GM21390 (cell line): ENCODE measurements at regions not wholly inside any gene's neighbourhood (a gene's known extent, or its start where the extent isn't known, plus 50 kb on each side); places are given as distances from the start of the nearest gene placed in this dataset.

ENCODE experiments used
- ATAC-seq: cut with Tn5 transposase; IDR thresholded peaks from one replicate; pipeline ENCODE4 v1.9.1; 2021; ENCODE audit not compliant: unreplicated experiment

DNA sequence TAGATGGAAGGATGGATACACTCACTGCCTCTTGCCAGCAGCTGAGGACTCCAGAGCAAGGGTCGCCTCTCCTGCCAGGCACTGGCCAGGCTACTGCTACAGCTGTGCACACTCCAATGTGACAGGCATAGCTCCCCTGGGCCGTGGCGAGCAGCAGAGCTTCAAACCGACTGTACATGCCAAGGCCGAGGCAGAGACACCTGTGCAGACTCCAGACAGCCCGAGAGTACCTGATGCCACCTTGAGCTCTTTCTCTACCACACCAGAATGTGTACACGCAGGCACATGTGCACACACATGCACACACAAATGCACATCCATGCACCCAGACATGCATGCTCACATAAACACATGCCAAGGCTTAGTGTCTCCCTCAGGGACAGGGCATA lies 508.3 kb upstream of the MYT1L start:
- no peak for ATAC-seq

GRCh38 chr2:2838548-2838845 lies 507.4 kb upstream of the MYT1L start:
- no peak for ATAC-seq

- ATAC-seq, result no peak
Measured at GRCh38 chr2:2837746-2838547, 506.9 kb upstream of the MYT1L start.

GRCh38 chr2:2836343-2837070 lies 505.4 kb upstream of the MYT1L start:
- no peak for ATAC-seq

GRCh38 chr2:2834516-2835254 lies 503.6 kb upstream of the MYT1L start:
- ATAC-seq, result no peak

DNA sequence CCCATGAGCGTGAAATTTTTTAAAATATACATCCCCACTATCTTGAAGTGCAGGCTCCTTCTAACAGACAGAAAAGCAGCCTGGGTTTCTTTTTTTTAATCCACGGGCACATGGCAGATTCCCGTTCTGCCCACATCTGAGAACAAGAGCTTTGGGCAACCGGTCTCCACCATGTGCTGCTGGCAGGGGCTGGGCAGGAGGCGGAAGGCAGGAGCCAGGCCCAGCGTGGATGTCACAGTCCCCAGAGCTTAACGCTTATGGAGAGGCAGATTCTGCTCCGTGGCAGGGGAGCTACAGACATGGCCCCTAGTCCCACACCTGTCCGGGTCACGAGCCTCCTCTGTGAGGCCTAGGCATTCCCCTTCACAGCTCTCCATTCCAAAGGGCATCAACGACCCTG lies 503.0 kb upstream of the MYT1L start:
- ATAC-seq, result no peak

DNA sequence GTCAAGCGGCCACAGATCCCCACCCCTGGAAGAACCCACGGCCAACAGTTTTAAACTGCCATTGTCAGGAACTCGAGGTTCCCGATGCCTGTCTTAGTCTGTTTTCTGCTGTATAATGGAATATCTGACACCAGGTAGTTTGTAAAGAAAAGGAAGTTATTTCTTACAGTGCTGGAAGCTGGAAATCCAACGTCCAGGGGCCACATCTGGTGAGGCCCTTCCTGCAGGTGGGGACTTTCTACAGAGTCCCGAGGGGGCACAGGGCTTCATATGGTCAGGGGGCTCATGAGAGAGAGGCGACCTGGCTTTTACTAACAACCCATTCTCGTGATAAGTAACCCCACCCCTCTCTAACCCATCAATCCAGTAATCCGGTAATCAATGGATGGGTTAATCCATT lies 501.6 kb upstream of the MYT1L start:
- ATAC-seq, result no peak

DNA sequence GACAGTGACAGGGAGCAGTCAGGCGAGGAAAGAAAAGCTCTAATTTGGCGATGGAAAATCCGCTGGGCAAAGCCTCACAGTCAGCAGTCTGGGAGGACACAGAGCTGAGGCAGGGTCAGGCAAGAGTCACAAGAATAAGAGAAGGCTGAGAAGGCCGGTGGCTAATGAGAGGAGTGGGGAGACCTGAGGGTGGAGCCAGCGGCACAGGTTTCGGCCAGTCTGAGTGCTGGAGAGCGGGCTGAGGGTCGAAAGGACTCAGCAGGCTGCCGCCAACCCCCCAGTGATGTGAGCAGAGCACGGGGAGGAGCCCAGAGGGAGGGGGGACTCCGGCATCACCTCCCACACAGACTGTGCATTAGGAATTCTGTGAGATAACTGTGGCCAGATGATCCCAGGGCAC lies 500.6 kb upstream of the MYT1L start:
- no peak for ATAC-seq

DNA sequence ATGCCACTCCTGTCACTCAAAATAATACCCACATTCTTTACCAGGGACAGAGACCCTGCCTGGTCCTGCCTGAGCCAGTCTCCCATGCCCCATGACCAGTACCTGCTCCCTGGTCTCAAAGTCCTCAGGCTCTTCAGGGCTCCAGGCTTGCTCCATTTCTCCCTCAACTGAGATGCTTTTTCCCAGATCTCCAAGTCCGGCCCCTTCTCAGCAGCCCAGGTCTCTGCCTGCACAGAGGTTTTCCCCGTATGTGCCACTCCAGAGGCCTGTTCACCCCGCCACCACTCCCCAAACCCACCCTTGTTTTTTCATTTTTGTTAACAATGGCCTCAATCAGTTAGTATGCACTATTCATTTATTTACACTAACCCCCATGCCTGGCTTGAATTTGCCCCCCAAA lies 499.5 kb upstream of the MYT1L start:
- no peak for ATAC-seq

DNA sequence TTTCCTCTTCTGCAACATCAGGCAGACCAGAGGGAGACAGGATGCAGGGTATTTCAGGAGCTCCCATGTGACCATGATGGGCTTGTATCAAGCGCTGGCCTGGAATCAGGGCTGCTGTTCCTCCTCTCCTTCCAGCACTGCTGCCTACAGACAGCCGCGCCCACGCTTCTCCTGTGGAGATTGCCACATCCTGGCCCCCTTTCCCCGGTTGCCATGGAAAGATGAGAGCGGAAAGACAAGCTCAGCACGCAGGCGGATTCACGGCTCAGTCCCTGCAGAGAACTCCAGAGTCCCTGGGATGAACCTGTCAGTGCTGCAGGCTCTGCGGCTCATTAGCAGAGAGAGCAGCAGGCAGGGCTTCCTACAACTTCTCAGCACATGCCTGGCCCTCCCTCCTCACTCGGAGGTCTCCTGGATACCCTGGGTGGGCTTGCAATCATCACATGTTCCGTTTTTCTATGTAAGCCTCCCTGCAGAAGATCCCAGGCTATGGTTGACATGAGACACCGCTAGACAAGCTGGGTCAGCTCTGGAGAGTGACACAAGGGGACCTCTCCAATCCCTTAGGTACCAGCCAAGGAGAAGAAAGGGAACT lies 497.8 kb upstream of the MYT1L start:
- ATAC-seq, result no peak

GRCh38 chr2:2827761-2828221 lies 496.7 kb upstream of the MYT1L start:
- ATAC-seq, result no peak

- ATAC-seq, result no peak
Measured at GRCh38 chr2:2827046-2827636, 496.1 kb upstream of the MYT1L start.

DNA sequence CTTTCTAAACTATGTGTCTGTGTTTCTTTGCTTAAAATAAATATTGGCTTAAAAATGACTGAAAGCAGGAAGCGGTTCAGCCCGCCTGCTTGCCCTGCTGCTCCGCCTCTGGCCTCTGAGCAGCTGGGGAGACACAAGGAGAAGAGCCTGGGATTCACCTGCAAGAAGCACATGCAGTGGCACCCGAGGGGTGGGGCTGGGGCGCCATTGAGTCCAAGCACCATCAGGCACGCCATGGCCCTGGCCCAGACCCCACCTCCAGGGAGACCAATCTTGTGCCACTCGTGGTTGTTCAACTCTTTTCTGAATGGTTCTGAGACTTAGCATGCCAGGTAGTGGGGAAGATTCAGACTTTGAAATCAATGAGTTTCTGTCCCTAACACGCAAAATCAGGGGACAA lies 495.5 kb upstream of the MYT1L start:
- ATAC-seq, result no peak

DNA sequence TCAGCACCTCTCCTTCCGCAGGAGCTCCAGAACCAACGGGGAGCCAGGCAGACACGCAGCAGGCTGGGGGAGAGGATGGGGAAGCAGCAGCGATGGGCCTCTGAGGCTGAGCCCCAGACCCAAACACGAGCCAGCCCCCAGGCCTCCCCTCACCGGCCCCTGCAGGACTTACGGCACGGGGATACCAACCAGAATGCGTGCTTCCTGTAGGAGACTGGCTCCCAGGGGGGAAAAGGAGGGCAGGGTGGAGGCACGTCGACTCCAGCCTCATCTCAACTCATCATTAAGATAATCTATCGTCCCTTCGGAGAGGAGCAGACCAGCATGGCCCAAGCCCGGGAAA lies 495.1 kb upstream of the MYT1L start:
- no peak for ATAC-seq

GRCh38 chr2:2825516-2826208 lies 494.6 kb upstream of the MYT1L start:
- ATAC-seq, result no peak

GRCh38 chr2:2825062-2825461 lies 494.0 kb upstream of the MYT1L start:
- no peak for ATAC-seq

DNA sequence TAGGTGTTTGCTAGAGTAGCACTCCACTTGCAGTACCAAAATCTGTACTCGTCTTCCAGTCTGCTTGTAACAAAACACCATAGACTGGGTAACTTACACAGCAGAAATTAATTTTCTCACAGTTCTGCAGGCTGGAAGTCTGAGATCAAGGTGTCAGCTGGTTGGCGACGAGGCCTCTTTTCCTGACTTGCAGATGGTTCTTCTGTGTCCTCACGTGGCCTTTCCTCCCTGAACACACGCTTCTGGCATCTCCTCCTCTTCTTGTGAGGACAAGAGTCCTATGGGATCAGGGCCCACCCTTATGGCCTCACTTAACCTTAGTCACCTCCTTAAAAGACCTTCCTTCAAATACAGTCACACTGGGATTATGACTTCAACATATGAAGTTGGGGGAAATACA lies 493.5 kb upstream of the MYT1L start:
- no peak for ATAC-seq

GRCh38 chr2:2823061-2823753 lies 492.1 kb upstream of the MYT1L start:
- ATAC-seq, result no peak

DNA sequence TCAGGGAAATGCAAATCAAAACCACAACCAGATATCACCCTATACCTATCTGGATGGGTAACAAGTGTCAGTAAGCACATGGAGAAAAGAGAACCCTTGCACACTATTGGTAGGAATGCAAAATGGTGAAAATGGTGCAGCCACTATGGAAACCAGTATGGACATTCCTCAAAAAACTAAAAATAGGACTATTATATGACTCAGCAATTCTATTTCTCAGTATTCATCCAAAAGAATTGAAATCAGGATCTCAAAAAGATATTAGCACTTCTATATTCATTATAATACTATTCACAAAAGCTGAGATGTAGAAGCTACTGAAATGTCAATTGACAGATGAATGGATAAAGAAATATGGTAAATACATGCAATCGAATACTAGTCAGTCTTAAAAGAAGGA lies 491.1 kb upstream of the MYT1L start:
- ATAC-seq, result no peak

DNA sequence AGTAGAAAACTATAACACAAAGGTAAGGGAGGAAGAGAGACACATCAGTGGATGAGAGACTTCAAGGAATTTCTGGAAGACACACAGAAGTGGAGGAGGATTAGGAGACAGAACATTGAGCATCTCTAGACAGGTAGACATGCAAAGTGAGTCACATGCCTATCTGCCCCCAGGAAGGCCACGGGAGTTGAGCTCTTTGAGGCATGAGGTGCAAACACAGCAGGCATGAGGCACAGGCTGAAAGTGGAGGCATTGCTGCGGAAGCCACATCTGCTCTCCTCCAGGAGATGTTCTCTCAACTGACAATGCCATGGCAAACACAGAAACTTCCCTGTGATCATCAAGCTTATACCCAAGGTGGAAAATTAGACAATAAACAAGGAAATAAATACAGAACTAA lies 481.6 kb upstream of the MYT1L start:
- no peak for ATAC-seq
